HCT116 (cell line): ENCODE measurements at regions not wholly inside any gene's neighbourhood (a gene's known extent, or its start where the extent isn't known, plus 50 kb on each side); places are given as distances from the start of the nearest gene placed in this dataset.

ENCODE experiments used
- ATAC-seq: fragments of 200-7000 bp; cut with Tn5 transposase; 2 replicates; pipeline ENCODE4 v1.9.1; 2020; ENCODE audit warnings: mild to moderate bottlenecking, moderate library complexity
- BruUV-seq: library from RNA; stranded (reverse); fragments of 400-500 nt; replicated peaks from 2 replicates; lab custom pipeline; 2021; lab: Mats Ljungman, UMichigan
- CTCF ChIA-PET: fragments of 300-600 bp; sonication (Branson Sonifier 250); formaldehyde crosslinking; loops from one replicate; lab custom pipeline; 2021; ENCODE audit warnings: antibody characterized with exemption; lab: Charles Lee
- POLR2A ChIA-PET: fragments of 300-600, 350-600 bp; sonication (Branson Sonifier 250); formaldehyde crosslinking; loops from one replicate; lab custom pipeline; 2021; ENCODE audit warnings: antibody characterized with exemption; lab: Charles Lee
- RAD21 ChIA-PET, 2 experiments: fragments of 300-600 bp; sonication (Branson Sonifier 250); formaldehyde crosslinking; loops; one replicate each; lab custom pipeline; 2023; ENCODE audit warnings: low total read pairs in 2 of 2; ENCODE audit not compliant: uncharacterized antibody in 2 of 2, unreplicated experiment in 2 of 2, low non-redundant PET in 1 of 2; lab: Charles Lee
- DNase-seq: peaks from one replicate; pipeline ENCODE4 v3.0.0-alpha.2; 2010; ENCODE audit warnings: low read depth, low spot score
- H2AFZ ChIP-seq: fragments of 200-600 bp; shearing (Covaris generic), sonication (generic); 2 replicates; pipeline ENCODE4 v1.6.1; 2017; ENCODE audit warnings: low read depth, mixed run types, mixed read lengths, antibody characterized with exemption, low read length; ENCODE audit not compliant: poor library complexity, severe bottlenecking
- H3K27ac ChIP-seq: 2 replicates; pipeline ENCODE4 v1.5.1; 2012; ENCODE audit warnings: low read depth, low read length
- H3K27me3 ChIP-seq: fragments of 200-600 bp; sonication (generic); 2 replicates; pipeline ENCODE4 v1.6.1; 2016; ENCODE audit warnings: mixed run types, low read length, mixed read lengths; ENCODE audit not compliant: insufficient read depth
- H3K36me3 ChIP-seq, 2 experiments: fragments of 200-500 bp in 1 of 2; fragments of 200-600 bp in 1 of 2; sonication (Bioruptor generic) in 1 of 2; sonication (generic) in 1 of 2; 2 replicates each; pipeline versions ENCODE4 v1.5.1 to v1.6.1; 2014 to 2016; ENCODE audit warnings: low read length in 2 of 2, inconsistent platforms in 1 of 2, mixed read lengths in 1 of 2, mixed run types in 1 of 2; ENCODE audit not compliant: insufficient read depth in 2 of 2, control insufficient read depth in 1 of 2
- H3K4me1 ChIP-seq, 2 experiments: fragments of 200-600 bp in 1 of 2; sonication (generic) in 1 of 2; 2 replicates each; pipeline versions ENCODE4 v1.5.1 to v1.6.1; 2012 to 2017; ENCODE audit warnings: low read length in 2 of 2, inconsistent platforms in 1 of 2, mild to moderate bottlenecking in 1 of 2, mixed read lengths in 1 of 2, mixed run types in 1 of 2, moderate library complexity in 1 of 2; ENCODE audit not compliant: insufficient read depth in 2 of 2, control insufficient read depth in 1 of 2
- H3K4me2 ChIP-seq: fragments of 200-600 bp; sonication (generic); 2 replicates; pipeline ENCODE4 v1.6.1; 2017; ENCODE audit warnings: mixed run types, low read length, mixed read lengths
- H3K4me3 ChIP-seq, 2 experiments: fragments of 200-600 bp in 1 of 2; sonication (generic) in 1 of 2; replicated peaks in 1 of 2; 2 replicates each; pipeline ENCODE4 v1.5.1; 2011 to 2016; ENCODE audit warnings: low read length in 2 of 2, control low read depth in 1 of 2, low read depth in 1 of 2, mild to moderate bottlenecking in 1 of 2, mixed read lengths in 1 of 2, mixed run types in 1 of 2
- H3K79me2 ChIP-seq: fragments of 200-600 bp; sonication (generic); 2 replicates; pipeline ENCODE4 v1.6.1; 2017; ENCODE audit warnings: mild to moderate bottlenecking, mixed run types, low read length, moderate library complexity, mixed read lengths; ENCODE audit not compliant: insufficient read depth
- H3K9ac ChIP-seq: fragments of 200-600 bp; sonication (generic); 2 replicates; pipeline ENCODE4 v1.6.1; 2016; ENCODE audit warnings: low read length, mixed read lengths
- H3K9me2 ChIP-seq: fragments of 200-600 bp; sonication (generic), shearing (Covaris generic); 2 replicates; pipeline ENCODE4 v1.6.1; 2017; ENCODE audit warnings: mixed run types, mild to moderate bottlenecking, moderate library complexity; ENCODE audit not compliant: insufficient read depth
- H3K9me3 ChIP-seq, 2 experiments: fragments of 200-500 bp in 1 of 2; fragments of 200-600 bp in 1 of 2; sonication (Bioruptor generic) in 1 of 2; sonication (generic) in 1 of 2; 2 replicates each; pipeline ENCODE4 v1.6.1; 2014 to 2017; ENCODE audit warnings: low read length in 2 of 2, mixed read lengths in 2 of 2, inconsistent platforms in 1 of 2, low read depth in 1 of 2, mild to moderate bottlenecking in 1 of 2, mixed run types in 1 of 2, moderate library complexity in 1 of 2; ENCODE audit not compliant: control insufficient read depth in 1 of 2, insufficient read depth in 1 of 2
- H4K20me1 ChIP-seq: fragments of 200-600 bp; sonication (generic), shearing (Covaris generic); 2 replicates; pipeline ENCODE4 v1.6.1; 2017; ENCODE audit warnings: mixed run types, mild to moderate bottlenecking, moderate library complexity; ENCODE audit not compliant: insufficient read depth
- CBX3 ChIP-seq: IDR thresholded peaks from 2 replicates; pipeline ENCODE4 v1.6.1; 2012; ENCODE audit warnings: low read depth
- ELF1 ChIP-seq: IDR thresholded peaks from 2 replicates; pipeline ENCODE4 v1.6.1; 2012; ENCODE audit warnings: low read depth, borderline replicate concordance
- EZH2 ChIP-seq: fragments of 200-600 bp; sonication (generic); IDR thresholded peaks from 2 replicates; pipeline ENCODE4 v1.6.1; 2017; ENCODE audit warnings: antibody characterized with exemption, mixed run types
- EZH2phosphoT487 ChIP-seq: fragments of 200-600 bp; IDR thresholded peaks from 2 replicates; pipeline ENCODE4 v1.6.1; 2018; ENCODE audit warnings: antibody characterized with exemption, borderline replicate concordance
- FOSL1 ChIP-seq: IDR thresholded peaks from 2 replicates; pipeline ENCODE4 v1.6.1; 2012; ENCODE audit warnings: low read depth
- POLR2A ChIP-seq: IDR thresholded peaks from 2 replicates; pipeline ENCODE4 v1.7.0; 2011; ENCODE audit warnings: borderline replicate concordance; ENCODE audit not compliant: insufficient read depth, insufficient read length; ENCODE audit errors: extremely low read depth
- RAD21 ChIP-seq: IDR thresholded peaks from 2 replicates; pipeline ENCODE4 v1.6.1; 2012; ENCODE audit warnings: low read depth, mild to moderate bottlenecking
- TCF7L2 ChIP-seq: IDR thresholded peaks from 2 replicates; pipeline ENCODE4 v1.7.0; 2011; ENCODE audit warnings: borderline replicate concordance, inconsistent platforms; ENCODE audit not compliant: insufficient read depth, insufficient read length; ENCODE audit errors: extremely low read depth
- ZFX ChIP-seq: fragments of 450-650 bp; IDR thresholded peaks from 2 replicates; pipeline ENCODE4 v1.6.1; 2017
- intact Hi-C: fragments of 100-400 bp; cut with micrococcal nuclease; formaldehyde crosslinking; loops from 2 replicates; pipeline ENCODE4 v1.10.0; 2022
- TF ChIP-seq, protein P1 (sequence below): IDR thresholded peaks from 2 replicates; pipeline ENCODE4 v1.6.1; 2012
- TF ChIP-seq, protein P2 (sequence below): IDR thresholded peaks from 2 replicates; pipeline ENCODE4 v1.6.1; 2012
- TF ChIP-seq, protein P3 (sequence below): IDR thresholded peaks from 2 replicates; pipeline ENCODE4 v1.6.1; 2011; ENCODE audit warnings: mild to moderate bottlenecking, low read length, moderate library complexity; ENCODE audit not compliant: insufficient replicate concordance; ENCODE audit errors: extremely low read depth

DNA sequence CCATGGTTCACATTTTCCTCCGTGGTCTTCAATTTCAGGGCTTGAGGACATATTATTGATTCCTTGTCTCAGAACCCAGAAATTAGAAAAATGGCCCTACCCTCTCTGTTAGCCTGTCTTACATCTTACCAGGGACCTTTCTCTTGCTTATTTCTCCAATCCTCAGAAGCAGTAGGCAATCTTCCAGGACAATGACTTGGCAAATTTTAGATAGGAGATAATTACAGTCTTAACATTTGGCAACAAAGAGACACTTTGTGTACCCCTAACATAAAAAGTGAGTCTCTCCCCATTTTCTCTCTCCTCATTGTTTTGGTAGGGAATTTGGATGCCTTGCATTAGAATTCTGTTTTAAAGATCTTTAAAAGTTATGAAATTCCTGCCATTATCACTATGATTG lies 778.1 kb upstream of the SLIT2 start:
- Histone ChIP-seq H3K27ac (no peak overlapping the region), H3K9me3 (no peaks in the 10 kb centered on the region), H3K27me3 (no peaks in the 10 kb centered on the region), H3K4me2 (no peak overlapping the region), H3K4me3 (no peak overlapping the region), H2AFZ (no peak overlapping the region), H3K9me2 (no peaks in the 10 kb centered on the region), H3K36me3 (no peaks in the 10 kb centered on the region), H3K9ac (no peak overlapping the region), H3K4me1 (0 out of 4 replicates have a peak, but pooled peaks cover 0 to 3% of the 10 kb centered on the region in 2 experiments), H3K79me2 (peaks cover 3% of the 10 kb centered on the region; the same call in 1 of the 2 replicates), H4K20me1 (no peaks in the 10 kb centered on the region)
- ChIA-PET CTCF (no interaction called here), RAD21 (no interaction called here), POLR2A (no interaction called here)
- intact Hi-C loops, result no loop called here
- BruUV-seq, result no TSS peak
- TF ChIP-seq, protein P1, sequence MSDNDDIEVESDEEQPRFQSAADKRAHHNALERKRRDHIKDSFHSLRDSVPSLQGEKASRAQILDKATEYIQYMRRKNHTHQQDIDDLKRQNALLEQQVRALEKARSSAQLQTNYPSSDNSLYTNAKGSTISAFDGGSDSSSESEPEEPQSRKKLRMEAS, result no peak
- no peak for TF ChIP-seq FOSL1
- TF ChIP-seq RAD21, result no peak
- TF ChIP-seq ZFX, result no peak
- TF ChIP-seq EZH2, result no peak
- no peak for TF ChIP-seq EZH2phosphoT487
- TF ChIP-seq CBX3, result no peak
- TF ChIP-seq TCF7L2, result no peak
- no peak for TF ChIP-seq ELF1
- no peak for TF ChIP-seq POLR2A
- TF ChIP-seq, protein P2, sequence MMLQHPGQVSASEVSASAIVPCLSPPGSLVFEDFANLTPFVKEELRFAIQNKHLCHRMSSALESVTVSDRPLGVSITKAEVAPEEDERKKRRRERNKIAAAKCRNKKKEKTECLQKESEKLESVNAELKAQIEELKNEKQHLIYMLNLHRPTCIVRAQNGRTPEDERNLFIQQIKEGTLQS, result no peak
- TF ChIP-seq, protein P3, sequence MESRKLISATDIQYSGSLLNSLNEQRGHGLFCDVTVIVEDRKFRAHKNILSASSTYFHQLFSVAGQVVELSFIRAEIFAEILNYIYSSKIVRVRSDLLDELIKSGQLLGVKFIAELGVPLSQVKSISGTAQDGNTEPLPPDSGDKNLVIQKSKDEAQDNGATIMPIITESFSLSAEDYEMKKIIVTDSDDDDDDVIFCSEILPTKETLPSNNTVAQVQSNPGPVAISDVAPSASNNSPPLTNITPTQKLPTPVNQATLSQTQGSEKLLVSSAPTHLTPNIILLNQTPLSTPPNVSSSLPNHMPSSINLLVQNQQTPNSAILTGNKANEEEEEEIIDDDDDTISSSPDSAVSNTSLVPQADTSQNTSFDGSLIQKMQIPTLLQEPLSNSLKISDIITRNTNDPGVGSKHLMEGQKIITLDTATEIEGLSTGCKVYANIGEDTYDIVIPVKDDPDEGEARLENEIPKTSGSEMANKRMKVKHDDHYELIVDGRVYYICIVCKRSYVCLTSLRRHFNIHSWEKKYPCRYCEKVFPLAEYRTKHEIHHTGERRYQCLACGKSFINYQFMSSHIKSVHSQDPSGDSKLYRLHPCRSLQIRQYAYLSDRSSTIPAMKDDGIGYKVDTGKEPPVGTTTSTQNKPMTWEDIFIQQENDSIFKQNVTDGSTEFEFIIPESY, result no peak
- ATAC-seq (no peak), DNase-seq (no peak)
